ENCODE measurements at regions not wholly inside any gene's neighbourhood (a gene's known extent, or its start where the extent isn't known, plus 50 kb on each side); places are given as distances from the start of the nearest gene placed in this dataset.

DNA sequence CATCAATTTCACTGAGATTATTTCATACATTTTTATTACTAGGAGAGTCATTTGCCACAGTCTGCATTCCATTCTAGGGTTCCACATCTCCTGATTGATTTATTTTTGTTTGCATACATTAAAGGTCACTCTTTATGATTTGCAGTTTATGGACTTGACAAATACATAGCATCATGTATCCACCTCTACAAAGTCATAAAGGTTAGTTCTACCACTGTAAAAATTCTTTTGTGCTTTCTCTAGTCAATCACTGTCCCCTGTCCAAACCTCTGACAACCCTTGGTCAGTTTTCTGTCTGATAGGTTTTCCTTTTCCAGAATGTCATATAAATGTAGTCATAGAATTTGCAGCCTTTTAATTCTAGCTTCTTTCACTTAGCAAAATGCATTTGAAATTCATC, 434.6 kb upstream of the MON1B start:
- H3K36me3 Mint-ChIP-seq (ENCODE audit: low read depth) = no peaks in the 10 kb centered on the region
- H3K4me3 Mint-ChIP-seq = no peak overlapping the region
- no peaks in the 10 kb centered on the region for H3K4me1 Mint-ChIP-seq
- H3K9me3 Mint-ChIP-seq = peaks cover 26% of the 10 kb centered on the region
- DNase-seq (no peak), ATAC-seq (no peak)
- H3K27ac Mint-ChIP-seq = no peak overlapping the region
- no peaks in the 10 kb centered on the region for H3K27me3 Mint-ChIP-seq

DNA sequence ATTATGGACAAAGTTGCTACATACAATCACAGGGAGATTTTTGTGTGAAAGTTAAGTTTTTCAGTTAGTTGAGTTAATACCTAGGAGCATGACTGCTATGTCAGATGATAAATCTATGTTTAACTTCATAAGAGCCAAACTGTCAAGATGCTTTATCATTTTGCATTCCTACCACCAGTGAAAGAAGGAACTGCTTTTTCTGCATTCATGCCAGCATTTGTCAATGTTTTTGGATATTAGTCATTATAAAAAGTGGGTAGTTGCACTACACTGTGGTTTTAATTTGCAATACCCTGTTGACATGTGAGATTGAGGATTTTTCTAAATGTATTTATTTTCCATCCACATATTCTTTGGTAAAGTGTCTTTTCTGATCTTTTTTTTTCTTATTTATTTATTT, 434.0 kb upstream of the MON1B start:
- Mint-ChIP-seq H3K4me1 (no peaks in the 10 kb centered on the region), H3K27me3 (no peaks in the 10 kb centered on the region), H3K27ac (no peak overlapping the region), H3K9me3 (peaks cover 28% of the 10 kb centered on the region), H3K36me3 (ENCODE audit: low read depth) (no peaks in the 10 kb centered on the region), H3K4me3 (no peak overlapping the region)
- ATAC-seq (no peak), DNase-seq (no peak)

DNA sequence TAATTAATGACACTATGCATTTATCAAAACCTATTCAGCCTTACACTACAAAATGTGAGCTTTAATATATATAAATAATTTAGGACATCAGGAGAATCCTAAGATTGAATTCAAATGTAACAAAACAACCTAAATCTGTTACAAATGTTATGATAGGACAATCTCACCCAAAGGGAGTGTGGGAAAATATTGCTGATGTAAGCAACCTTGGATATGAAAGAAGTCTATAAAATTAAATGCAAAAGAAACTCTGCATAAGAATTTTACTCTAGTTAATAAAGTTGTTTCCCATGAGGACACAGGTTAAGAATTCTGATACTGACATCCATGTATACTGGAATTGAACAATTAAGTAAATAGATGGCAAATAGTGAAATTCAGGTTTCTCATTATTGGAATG, 424.5 kb upstream of the MON1B start:
- Mint-ChIP-seq H3K4me3 (no peak overlapping the region), H3K27me3 (no peaks in the 10 kb centered on the region), H3K36me3 (ENCODE audit: low read depth) (no peaks in the 10 kb centered on the region), H3K9me3 (peaks cover 16% of the 10 kb centered on the region), H3K4me1 (no peaks in the 10 kb centered on the region), H3K27ac (no peak overlapping the region)
- DNase-seq (no peak), ATAC-seq (no peak)

DNA sequence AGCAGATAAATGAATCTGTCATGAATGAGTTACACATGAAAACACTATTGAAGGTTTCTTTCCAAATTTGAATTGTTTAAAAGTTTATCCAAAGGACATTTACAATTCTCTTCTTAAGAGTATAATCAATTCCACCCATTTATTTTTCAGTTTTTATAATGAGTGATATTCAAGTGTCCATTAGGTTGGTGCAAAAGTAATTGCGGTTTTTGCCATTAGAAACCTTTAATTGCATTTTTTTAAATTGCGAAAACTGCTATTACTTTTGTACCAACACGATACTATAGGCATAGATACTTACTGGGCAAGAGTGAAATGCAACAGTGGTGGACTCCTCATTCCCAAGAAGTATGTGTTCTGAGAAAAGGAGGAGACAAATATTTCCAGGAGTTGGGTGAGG, 422.7 kb upstream of the MON1B start:
- Mint-ChIP-seq H3K36me3 (ENCODE audit: low read depth) (no peaks in the 10 kb centered on the region), H3K27ac (no peak overlapping the region), H3K4me3 (no peak overlapping the region), H3K4me1 (no peaks in the 10 kb centered on the region), H3K27me3 (no peaks in the 10 kb centered on the region), H3K9me3 (peaks cover 10% of the 10 kb centered on the region)
- no peak for ATAC-seq
- no peak for DNase-seq

DNA sequence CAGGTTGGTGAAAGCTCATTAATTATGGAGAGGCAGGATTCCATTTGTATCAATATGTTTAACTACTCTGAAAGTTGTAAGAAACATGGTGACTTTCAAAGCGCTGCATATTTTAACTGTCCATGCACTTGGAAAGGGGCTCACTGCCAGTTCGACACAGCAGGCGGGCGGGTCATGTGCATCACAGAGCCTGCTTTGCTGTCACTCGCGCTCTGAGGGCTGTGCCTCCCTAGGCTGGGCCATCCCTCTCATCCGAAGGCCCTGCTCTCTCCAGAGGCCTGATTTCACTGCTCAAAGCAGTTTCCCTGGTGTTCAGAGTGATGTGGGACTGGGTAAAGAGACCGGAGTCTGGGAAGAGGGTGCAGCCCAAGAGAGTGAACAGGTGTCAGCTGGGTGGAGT, 422.0 kb upstream of the MON1B start:
- no peak for ATAC-seq
- DNase-seq = no peak
- no peak overlapping the region for H3K27ac Mint-ChIP-seq
- no peaks in the 10 kb centered on the region for H3K4me1 Mint-ChIP-seq
- H3K27me3 Mint-ChIP-seq = no peaks in the 10 kb centered on the region
- no peaks in the 10 kb centered on the region for H3K36me3 Mint-ChIP-seq (ENCODE audit: low read depth)
- H3K9me3 Mint-ChIP-seq = peaks cover 6% of the 10 kb centered on the region
- H3K4me3 Mint-ChIP-seq = no peak overlapping the region

DNA sequence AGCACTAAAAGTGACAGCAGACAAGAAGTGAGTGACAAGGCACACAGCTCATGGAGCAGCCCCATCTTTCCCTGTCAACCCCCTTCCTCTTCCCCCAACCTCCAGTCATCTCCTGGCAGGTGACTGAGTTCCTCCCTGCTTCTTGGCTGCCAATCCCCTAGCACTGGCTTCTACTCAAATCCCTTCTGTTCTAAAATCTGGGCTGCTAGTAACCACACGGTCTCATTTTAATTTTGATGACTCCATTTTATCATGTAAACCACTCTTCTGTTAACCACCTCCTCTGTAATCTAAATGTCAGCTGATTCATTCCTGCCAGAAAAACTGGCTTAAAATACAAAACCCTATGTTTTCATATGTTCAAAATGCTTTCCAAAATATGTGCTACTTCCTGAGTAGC, 419.8 kb upstream of the MON1B start:
- no peaks in the 10 kb centered on the region for H3K36me3 Mint-ChIP-seq (ENCODE audit: low read depth)
- no peaks in the 10 kb centered on the region for H3K27me3 Mint-ChIP-seq
- no peak overlapping the region for H3K4me3 Mint-ChIP-seq
- H3K4me1 Mint-ChIP-seq = no peaks in the 10 kb centered on the region
- DNase-seq (no peak), ATAC-seq (no peak)
- peaks cover 6% of the 10 kb centered on the region for H3K9me3 Mint-ChIP-seq
- H3K27ac Mint-ChIP-seq = no peak overlapping the region

DNA sequence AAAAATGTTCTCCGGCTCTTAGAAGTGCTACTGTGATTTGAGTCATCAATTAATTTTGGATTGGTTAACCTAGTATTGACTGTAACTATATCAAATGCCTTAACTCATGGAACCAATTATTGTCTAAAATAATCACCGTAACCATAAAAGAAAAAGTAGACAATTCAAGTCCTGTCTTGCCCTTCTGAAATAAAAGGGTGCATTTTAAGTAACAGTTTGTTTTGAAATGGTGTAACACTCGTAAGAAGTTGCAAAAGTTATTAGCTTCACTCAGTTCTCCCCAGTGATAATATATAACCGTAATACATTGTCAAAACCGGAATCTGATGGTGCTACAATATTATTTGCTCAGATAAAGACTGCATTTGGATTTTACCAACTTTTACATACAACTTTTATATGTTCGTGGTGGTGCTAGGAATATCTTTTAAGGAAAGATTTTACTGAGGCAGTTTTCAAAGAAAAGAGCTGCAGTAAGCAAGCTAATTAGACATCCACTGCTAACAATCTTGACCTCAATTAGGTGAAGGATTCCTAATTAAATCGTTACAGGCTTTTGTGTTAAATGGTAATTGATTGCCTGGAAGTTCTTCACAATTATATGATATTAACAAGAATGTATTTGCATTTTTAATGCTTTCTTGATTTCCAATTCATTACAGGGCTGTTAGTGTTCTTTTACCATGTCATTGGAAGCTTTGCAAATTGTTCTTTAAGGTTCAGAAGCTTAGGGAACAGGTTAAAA, 413.1 kb upstream of the MON1B start:
- H3K27ac Mint-ChIP-seq = no peak overlapping the region
- no peak for ATAC-seq
- DNase-seq = no peak

DNA sequence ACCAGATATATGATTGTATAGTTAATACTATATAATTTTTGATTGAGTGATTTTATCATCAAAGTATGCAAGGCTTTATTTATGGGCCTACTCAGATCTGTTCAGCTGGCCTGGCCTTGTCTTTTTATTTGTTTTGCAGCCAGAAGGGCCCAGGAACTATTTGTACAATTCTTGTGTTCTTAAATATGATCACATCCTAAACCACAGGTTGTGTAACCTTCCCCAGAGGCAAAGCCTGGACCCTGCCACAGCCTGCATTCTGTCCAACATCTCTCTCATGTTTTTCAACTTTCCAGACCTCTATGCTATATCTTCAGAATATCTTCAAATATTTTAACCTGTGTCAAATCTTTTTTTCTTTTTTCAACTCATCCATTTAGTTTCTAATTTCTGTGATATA, 410.4 kb upstream of the MON1B start:
- no peaks in the 10 kb centered on the region for H3K36me3 Mint-ChIP-seq (ENCODE audit: low read depth)

More for the DNA sequence above, 413.1 kb upstream of the MON1B start:
- Mint-ChIP-seq H3K4me3 (no peak overlapping the region), H3K27me3 (no peaks in the 10 kb centered on the region), H3K36me3 (ENCODE audit: low read depth) (no peaks in the 10 kb centered on the region), H3K9me3 (peaks cover 12% of the 10 kb centered on the region), H3K4me1 (no peaks in the 10 kb centered on the region)

DNA sequence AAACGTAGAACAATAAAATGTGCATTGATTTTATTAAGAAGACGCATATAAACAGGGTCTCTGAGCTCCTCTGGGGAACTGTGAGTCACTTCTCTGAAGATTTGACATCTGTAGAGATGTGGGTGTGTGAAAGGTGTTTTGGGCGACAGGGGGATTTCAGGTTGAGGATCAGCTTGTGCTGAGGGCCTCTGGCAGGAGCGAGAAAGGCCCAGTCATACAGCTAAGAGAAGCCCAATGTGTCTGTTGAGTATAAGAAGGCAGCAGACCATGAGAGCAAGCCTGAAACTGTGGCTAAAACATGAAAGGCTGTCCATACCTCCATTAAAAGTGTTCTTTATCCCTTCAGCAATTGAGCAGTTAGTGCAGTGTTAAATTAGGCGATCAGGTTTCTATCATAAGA, 406.5 kb upstream of the MON1B start:
- Mint-ChIP-seq H3K36me3 (ENCODE audit: low read depth) (no peaks in the 10 kb centered on the region), H3K4me3 (no peak overlapping the region), H3K27me3 (no peaks in the 10 kb centered on the region), H3K27ac (no peak overlapping the region), H3K9me3 (peaks cover 22% of the 10 kb centered on the region), H3K4me1 (no peaks in the 10 kb centered on the region)
- ATAC-seq (no peak), DNase-seq (no peak)

More for the DNA sequence above, 410.4 kb upstream of the MON1B start:
- Mint-ChIP-seq H3K27ac (no peak overlapping the region), H3K9me3 (peaks cover 14% of the 10 kb centered on the region), H3K27me3 (no peaks in the 10 kb centered on the region), H3K4me3 (no peak overlapping the region), H3K4me1 (no peaks in the 10 kb centered on the region)
- no peak for ATAC-seq
- no peak for DNase-seq

DNA sequence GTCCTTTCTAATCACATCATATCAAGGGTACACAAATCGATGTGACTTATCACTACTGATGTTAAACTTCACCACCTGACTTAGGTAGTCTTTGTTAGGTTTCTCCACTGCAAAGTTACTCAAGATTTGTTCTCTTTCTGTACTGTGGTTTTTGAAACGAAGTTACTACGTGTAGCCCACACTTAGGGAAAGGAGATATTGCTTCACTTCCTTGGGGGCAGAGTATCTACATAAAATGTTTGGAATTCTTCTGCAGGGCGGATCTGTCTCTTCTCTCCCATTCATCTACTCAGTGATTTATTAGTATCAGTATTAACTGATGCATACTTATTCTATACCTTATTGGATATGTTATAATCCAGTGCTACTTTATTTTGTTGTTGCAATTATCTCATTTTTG, 403.6 kb upstream of the MON1B start:
- no peak for DNase-seq
- Mint-ChIP-seq H3K4me3 (no peak overlapping the region), H3K27me3 (no peaks in the 10 kb centered on the region), H3K27ac (no peak overlapping the region), H3K4me1 (no peaks in the 10 kb centered on the region), H3K9me3 (peaks cover 13% of the 10 kb centered on the region), H3K36me3 (ENCODE audit: low read depth) (no peaks in the 10 kb centered on the region)
- ATAC-seq = no peak

DNA sequence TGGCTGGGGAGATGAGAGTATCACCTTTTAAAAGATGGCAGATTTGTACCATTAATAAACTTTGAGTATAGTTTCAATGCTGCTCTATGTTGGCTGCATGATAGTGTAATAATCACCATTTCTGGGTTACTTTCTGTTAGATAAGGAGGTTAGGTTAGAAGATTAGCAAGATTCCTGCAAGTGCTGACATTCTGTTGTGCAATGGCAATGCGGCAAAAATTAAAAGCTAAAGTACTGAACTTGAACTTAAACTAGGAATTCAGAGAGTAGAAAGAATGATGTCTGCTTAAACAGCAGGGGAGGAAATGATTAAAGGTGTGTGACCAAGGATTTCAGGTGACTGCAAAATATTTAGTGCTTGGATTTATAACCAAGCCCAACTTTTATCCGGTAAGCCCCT, 399.8 kb upstream of the MON1B start:
- no peak for DNase-seq
- Mint-ChIP-seq H3K4me1 (no peaks in the 10 kb centered on the region), H3K9me3 (peaks cover 6% of the 10 kb centered on the region), H3K36me3 (ENCODE audit: low read depth) (no peaks in the 10 kb centered on the region), H3K27me3 (no peaks in the 10 kb centered on the region), H3K27ac (no peak overlapping the region), H3K4me3 (no peak overlapping the region)
- ATAC-seq = no peak

DNA sequence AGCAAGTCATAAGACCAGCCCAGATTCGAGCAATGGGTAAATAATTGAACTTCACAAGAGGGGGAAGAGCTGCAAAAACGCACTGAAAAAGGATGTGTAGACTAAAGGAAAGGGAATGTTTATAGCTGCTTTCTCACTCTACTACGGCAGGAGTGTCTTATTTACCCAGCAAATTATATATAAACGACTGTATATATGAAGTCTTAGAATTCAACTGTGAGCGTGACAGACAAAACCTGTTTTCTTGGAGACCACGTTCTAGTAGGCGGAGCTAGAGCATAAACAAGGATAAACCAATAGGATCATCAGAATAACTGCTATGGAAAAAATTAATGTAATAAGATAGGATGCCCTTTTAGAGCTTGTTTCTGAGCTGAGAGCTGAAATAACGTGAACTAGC, 394.6 kb upstream of the MON1B start:
- DNase-seq = no peak
- no peak for ATAC-seq
- no peaks in the 10 kb centered on the region for H3K27me3 Mint-ChIP-seq

DNA sequence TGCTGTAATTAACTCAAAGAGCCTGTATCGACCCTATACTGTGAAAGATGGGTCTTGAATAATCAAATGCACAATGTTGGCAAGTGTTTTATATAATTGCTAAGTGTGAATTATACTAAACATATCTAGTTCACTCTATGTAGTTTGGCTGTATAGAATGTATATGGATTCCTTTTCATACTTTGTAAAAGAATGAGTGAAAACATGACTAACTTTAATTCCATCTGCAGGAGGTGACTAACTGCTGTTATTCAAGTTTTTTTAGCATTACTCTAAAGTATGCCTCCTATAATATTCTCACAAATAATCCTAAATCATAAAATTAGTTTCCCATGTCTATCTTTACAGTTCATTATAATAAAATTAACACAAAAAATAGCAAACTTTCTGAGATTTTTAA, 394.0 kb upstream of the MON1B start:
- ATAC-seq (no peak), DNase-seq (no peak)
- Mint-ChIP-seq H3K36me3 (ENCODE audit: low read depth) (no peaks in the 10 kb centered on the region), H3K27ac (no peak overlapping the region), H3K27me3 (no peaks in the 10 kb centered on the region), H3K4me3 (no peak overlapping the region), H3K9me3 (peaks cover 11% of the 10 kb centered on the region), H3K4me1 (no peaks in the 10 kb centered on the region)

More for the DNA sequence above, 394.6 kb upstream of the MON1B start:
- no peak overlapping the region for H3K4me3 Mint-ChIP-seq
- no peaks in the 10 kb centered on the region for H3K36me3 Mint-ChIP-seq (ENCODE audit: low read depth)
- H3K27ac Mint-ChIP-seq = no peak overlapping the region
- peaks cover 7% of the 10 kb centered on the region for H3K9me3 Mint-ChIP-seq
- H3K4me1 Mint-ChIP-seq = no peaks in the 10 kb centered on the region

DNA sequence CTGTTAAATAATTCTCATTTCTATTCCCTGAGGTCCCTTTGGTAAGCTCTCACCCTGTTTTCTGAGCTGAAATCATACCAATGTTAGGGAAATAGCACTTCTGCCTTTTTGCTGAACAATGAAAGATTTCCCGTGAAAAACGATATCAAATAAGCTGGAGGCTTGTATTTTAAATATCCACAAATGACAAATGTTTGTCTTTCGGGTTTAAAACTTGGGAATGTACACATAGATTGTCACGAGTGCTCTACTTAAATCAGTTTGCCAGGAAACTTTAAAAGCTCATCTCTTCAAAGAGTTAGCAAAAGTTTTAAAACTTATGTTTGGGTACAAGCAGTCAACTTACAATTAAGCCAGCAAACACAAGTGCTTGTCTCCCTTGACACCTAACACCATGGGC, 393.5 kb upstream of the MON1B start:
- peaks cover 12% of the 10 kb centered on the region for H3K9me3 Mint-ChIP-seq
- H3K4me3 Mint-ChIP-seq = no peak overlapping the region
- no peaks in the 10 kb centered on the region for H3K36me3 Mint-ChIP-seq (ENCODE audit: low read depth)
- H3K27me3 Mint-ChIP-seq = no peaks in the 10 kb centered on the region
- H3K27ac Mint-ChIP-seq = no peak overlapping the region
- H3K4me1 Mint-ChIP-seq = no peaks in the 10 kb centered on the region
- no peak for ATAC-seq
- DNase-seq = no peak

DNA sequence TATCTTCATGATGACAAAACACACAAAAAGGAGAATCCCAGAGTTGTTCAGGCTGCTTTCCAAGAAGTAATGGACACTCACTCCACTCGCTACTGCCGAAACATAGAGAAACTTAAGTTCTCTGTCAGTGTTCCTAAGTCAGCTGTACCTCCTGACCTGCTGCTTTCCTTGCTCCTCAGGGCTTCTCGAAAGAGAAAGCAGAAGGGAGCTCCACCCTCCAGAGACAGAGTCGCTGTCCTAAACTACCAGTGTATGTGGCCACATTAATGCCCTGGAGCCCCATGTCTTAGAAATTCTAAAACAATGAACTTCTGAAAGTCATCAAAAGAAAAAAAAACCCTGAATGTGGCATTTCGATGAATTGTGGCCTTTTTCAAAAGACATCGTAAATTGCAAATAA, 390.8 kb upstream of the MON1B start:
- Mint-ChIP-seq H3K9me3 (peaks cover 27% of the 10 kb centered on the region), H3K36me3 (ENCODE audit: low read depth) (no peaks in the 10 kb centered on the region), H3K27ac (no peak overlapping the region), H3K4me1 (peaks cover 3% of the 10 kb centered on the region), H3K27me3 (no peaks in the 10 kb centered on the region), H3K4me3 (no peak overlapping the region)
- ATAC-seq (no peak), DNase-seq (no peak)

DNA sequence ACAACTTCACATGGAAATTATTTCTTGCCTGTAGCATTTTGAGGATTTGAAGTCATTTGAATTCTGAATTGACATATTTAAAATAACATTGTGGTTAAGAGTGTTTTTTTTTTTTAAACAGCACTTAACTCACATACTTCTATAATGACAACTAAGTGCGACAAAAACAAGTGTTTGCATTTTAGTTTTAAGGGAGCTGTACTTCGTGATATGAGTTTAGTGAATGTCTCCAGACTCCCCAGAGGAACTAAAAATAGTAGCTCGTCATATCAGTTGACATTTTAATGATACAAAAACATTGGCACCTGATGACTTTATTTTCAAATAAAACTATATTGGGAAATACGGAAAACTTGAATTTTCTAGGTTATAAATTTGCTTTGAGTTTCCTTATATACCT, 389.6 kb upstream of the MON1B start:
- Mint-ChIP-seq H3K27ac (no peak overlapping the region), H3K9me3 (peaks cover 27% of the 10 kb centered on the region), H3K27me3 (no peaks in the 10 kb centered on the region)

More for the DNA sequence above, 389.6 kb upstream of the MON1B start:
- no peak overlapping the region for H3K4me3 Mint-ChIP-seq
- H3K36me3 Mint-ChIP-seq (ENCODE audit: low read depth) = no peaks in the 10 kb centered on the region
- ATAC-seq = no peak
- DNase-seq = no peak
- peaks cover 4% of the 10 kb centered on the region for H3K4me1 Mint-ChIP-seq
